Thyroid gland (tissue), 4 donors: ENCODE measurements at regions not wholly inside any gene's neighbourhood (a gene's known extent, or its start where the extent isn't known, plus 50 kb on each side); places are given as distances from the start of the nearest gene placed in this dataset.
A peak's percentile ranks its signal among the peaks of the same experiment; 100 is the strongest.

Experiments
- DNase-seq, 2 donors: peaks; one replicate each; pipeline ENCODE4 v3.0.0-alpha.2; 2019
- H3K27ac ChIP-seq, 3 donors: fragments of 200-600 bp; sonication (generic); 1 replicate in 2 of 3; 2 replicates in 1 of 3; pipeline ENCODE4 v1.5.1; 2016 to 2019; ENCODE audit warnings: mild to moderate bottlenecking in 1 of 3, moderate library complexity in 1 of 3
- H3K27me3 ChIP-seq: fragments of 200-600 bp; sonication (generic); one replicate; pipeline ENCODE4 v1.5.1; 2019
- H3K36me3 ChIP-seq, 2 donors: fragments of 200-600 bp; sonication (generic); one replicate each; pipeline ENCODE4 v1.5.1; 2016 to 2019
- H3K4me1 ChIP-seq, 2 donors: fragments of 200-600 bp; sonication (generic); one replicate each; pipeline ENCODE4 v1.5.1; 2017 to 2019
- H3K4me3 ChIP-seq, 3 donors: fragments of 200-600 bp; sonication (generic); replicated peaks in 1 of 3; 1 replicate in 2 of 3; 2 replicates in 1 of 3; pipeline ENCODE4 v1.5.1; 2016; ENCODE audit warnings: mild to moderate bottlenecking in 1 of 3
- H3K9me3 ChIP-seq: fragments of 200-600 bp; sonication (generic); one replicate; pipeline ENCODE4 v1.5.1; 2017
- POLR2A ChIP-seq, 2 donors: fragments of 450-650 bp; IDR thresholded peaks; one replicate each; pipeline ENCODE4 v1.6.1; 2017; ENCODE audit warnings: antibody characterized with exemption in 2 of 2, mild to moderate bottlenecking in 2 of 2, moderate library complexity in 1 of 2
- WGBS, 2 donors: methylation state at CpG; one replicate each; pipeline ENCODE4 v1.1.5; 2017; 5-methylcytosine and 5-hydroxymethylcytosine counted together
- intact Hi-C: fragments of 100-400 bp; cut with DNase I; formaldehyde crosslinking; loops from one replicate; pipeline ENCODE4 v1.15.1; 2023
- TF ChIP-seq, protein P1 (sequence below), 6 experiments: fragments of 200-600 bp in 3 of 6; fragments of 450-650 bp in 3 of 6; sonication (generic) in 3 of 6; IDR thresholded peaks; one replicate each; pipeline ENCODE4 v1.5.1; 2016 to 2019; ENCODE audit warnings: antibody characterized with exemption in 6 of 6, mild to moderate bottlenecking in 2 of 6, inconsistent platforms in 1 of 6, moderate library complexity in 1 of 6

GRCh38 chr14:101187816-101188570 is 284.5 kb upstream of the RTL1 start:
- Histone ChIP-seq H3K27me3 (no peaks in the 10 kb centered on the region), H3K36me3 (no peaks in the 10 kb centered on the region), H3K4me3 (no peak overlapping the region), H3K4me1 (no peaks in the 10 kb centered on the region), H3K9me3 (no peaks in the 10 kb centered on the region), H3K27ac (no peak overlapping the region)
- no peak for TF ChIP-seq POLR2A (IDR thresholded peaks at IDR 0.05)
- TF ChIP-seq, protein P1, sequence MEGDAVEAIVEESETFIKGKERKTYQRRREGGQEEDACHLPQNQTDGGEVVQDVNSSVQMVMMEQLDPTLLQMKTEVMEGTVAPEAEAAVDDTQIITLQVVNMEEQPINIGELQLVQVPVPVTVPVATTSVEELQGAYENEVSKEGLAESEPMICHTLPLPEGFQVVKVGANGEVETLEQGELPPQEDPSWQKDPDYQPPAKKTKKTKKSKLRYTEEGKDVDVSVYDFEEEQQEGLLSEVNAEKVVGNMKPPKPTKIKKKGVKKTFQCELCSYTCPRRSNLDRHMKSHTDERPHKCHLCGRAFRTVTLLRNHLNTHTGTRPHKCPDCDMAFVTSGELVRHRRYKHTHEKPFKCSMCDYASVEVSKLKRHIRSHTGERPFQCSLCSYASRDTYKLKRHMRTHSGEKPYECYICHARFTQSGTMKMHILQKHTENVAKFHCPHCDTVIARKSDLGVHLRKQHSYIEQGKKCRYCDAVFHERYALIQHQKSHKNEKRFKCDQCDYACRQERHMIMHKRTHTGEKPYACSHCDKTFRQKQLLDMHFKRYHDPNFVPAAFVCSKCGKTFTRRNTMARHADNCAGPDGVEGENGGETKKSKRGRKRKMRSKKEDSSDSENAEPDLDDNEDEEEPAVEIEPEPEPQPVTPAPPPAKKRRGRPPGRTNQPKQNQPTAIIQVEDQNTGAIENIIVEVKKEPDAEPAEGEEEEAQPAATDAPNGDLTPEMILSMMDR (IDR thresholded peaks at IDR 0.05), result no peak
- intact Hi-C loops, result no loop called here
- peak; percentile 67 to 70 for DNase-seq
- WGBS, 2 donors, result 52 to 64% methylated on average over 11 to 14 of the region's 14 CpGs

DNA sequence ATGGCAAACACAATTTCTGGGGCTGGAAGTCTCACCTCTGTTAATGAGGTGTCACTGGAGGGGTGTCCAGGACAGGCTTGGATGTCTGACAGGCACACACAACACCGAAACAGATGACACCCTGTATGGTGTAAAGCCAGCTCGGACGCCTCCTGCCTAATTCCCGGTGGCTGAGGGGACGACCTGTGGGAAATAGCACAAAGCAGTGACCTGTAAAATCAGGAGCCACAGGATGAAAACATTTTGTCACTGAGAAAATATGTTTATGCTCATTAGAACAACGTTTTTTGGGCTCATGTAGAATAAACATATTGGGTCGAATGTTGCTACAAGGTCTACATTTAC is 285.0 kb upstream of the RTL1 start:
- DNase-seq, result no peak
- Histone ChIP-seq H3K9me3 (no peaks in the 10 kb centered on the region), H3K27ac (no peak overlapping the region), H3K4me1 (no peaks in the 10 kb centered on the region), H3K4me3 (no peak overlapping the region), H3K36me3 (no peaks in the 10 kb centered on the region), H3K27me3 (no peaks in the 10 kb centered on the region)
- intact Hi-C loops, result no loop called here
- no peak for TF ChIP-seq POLR2A (IDR thresholded peaks at IDR 0.05)
- TF ChIP-seq, protein P1 (IDR thresholded peaks at IDR 0.05), result no peak
- WGBS, 2 donors, result 79 to 80% methylated on average over 7 of the region's 7 CpGs

DNA sequence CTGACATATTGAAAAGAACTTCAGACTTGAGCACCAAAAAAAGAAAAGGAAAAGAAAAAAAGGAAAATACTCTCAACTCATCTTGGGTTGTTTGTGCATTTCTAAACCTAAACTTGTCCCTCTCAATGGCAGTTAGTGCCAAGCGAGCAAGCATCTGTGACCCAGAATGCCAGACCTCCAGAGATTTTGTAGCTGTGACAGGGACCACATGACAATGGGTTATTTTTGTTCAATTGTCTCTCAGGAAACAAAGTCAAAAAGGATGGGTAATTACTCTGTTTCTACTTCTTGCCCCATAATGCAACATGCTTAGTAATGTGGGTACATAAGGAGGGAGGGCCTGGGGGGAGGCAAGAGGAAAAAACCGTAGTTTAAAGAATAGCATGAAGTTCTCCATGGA is 285.7 kb upstream of the RTL1 start:
- DNase-seq, result no peak
- TF ChIP-seq POLR2A (IDR thresholded peaks at IDR 0.05), result no peak
- TF ChIP-seq, protein P1 (IDR thresholded peaks at IDR 0.05), result no peak
- Histone ChIP-seq H3K36me3 (no peaks in the 10 kb centered on the region), H3K9me3 (no peaks in the 10 kb centered on the region), H3K27ac (no peak overlapping the region), H3K27me3 (no peaks in the 10 kb centered on the region), H3K4me1 (no peaks in the 10 kb centered on the region), H3K4me3 (no peak overlapping the region)
- WGBS, 2 donors, result 60 to 64% methylated on average over 2 of the region's 2 CpGs
- intact Hi-C loops, result no loop called here

- DNase-seq, result no peak
- Histone ChIP-seq H3K4me1 (no peaks in the 10 kb centered on the region), H3K27me3 (no peaks in the 10 kb centered on the region), H3K4me3 (no peak overlapping the region), H3K36me3 (no peaks in the 10 kb centered on the region), H3K27ac (no peak overlapping the region), H3K9me3 (no peaks in the 10 kb centered on the region)
- intact Hi-C loops, result no loop called here
- WGBS, 2 donors, result 84 to 90% methylated on average over 3 of the region's 3 CpGs
- TF ChIP-seq, protein P1 (IDR thresholded peaks at IDR 0.05), result no peak
- TF ChIP-seq POLR2A (IDR thresholded peaks at IDR 0.05), result no peak
Measured at GRCh38 chr14:101189962-101190560, 286.5 kb upstream of the RTL1 start.

- no peaks in the 10 kb centered on the region for H3K36me3 ChIP-seq
- intact Hi-C loops, result no loop called here
- WGBS, 2 donors, result 71 to 87% methylated on average over 6 of the region's 6 CpGs
- no peak overlapping the region for H3K27ac ChIP-seq
- no peaks in the 10 kb centered on the region for H3K9me3 ChIP-seq
- no peaks in the 10 kb centered on the region for H3K27me3 ChIP-seq
- H3K4me1 ChIP-seq, result no peaks in the 10 kb centered on the region
- H3K4me3 ChIP-seq, result no peak overlapping the region
- TF ChIP-seq, protein P1 (IDR thresholded peaks at IDR 0.05), result no peak
- TF ChIP-seq POLR2A (IDR thresholded peaks at IDR 0.05), result no peak
- no peak for DNase-seq
Measured at GRCh38 chr14:101191101-101191720, 287.7 kb upstream of the RTL1 start.
